ENCODE measurements at regions not wholly inside any gene's neighbourhood (a gene's known extent, or its start where the extent isn't known, plus 50 kb on each side); places are given as distances from the start of the nearest gene placed in this dataset.

- DNase-seq (ENCODE audit: low spot score) = no peak
- Histone ChIP-seq H3K27ac (no peak overlapping the region), H3K4me1 (no peaks in the 10 kb centered on the region), H3K36me3 (no peaks in the 10 kb centered on the region), H3K4me3 (no peak overlapping the region), H3K9me3 (no peaks in the 10 kb centered on the region), H3K27me3 (no peaks in the 10 kb centered on the region)
- no peak for TF ChIP-seq CTCF (IDR thresholded peaks at IDR 0.05)
Measured at GRCh38 chr2:7539077-7539476, 621.9 kb downstream of the RNF144A start.

GRCh38 chr2:7539760-7540159 is 622.5 kb downstream of the RNF144A start:
- Histone ChIP-seq H3K36me3 (no peaks in the 10 kb centered on the region), H3K27me3 (no peaks in the 10 kb centered on the region)
- DNase-seq (ENCODE audit: low spot score) = no peak

GRCh38 chr2:7552825-7553570 is 635.8 kb downstream of the RNF144A start:
- no peaks in the 10 kb centered on the region for H3K4me1 ChIP-seq
- no peak for DNase-seq (ENCODE audit: low spot score)
- no peak overlapping the region for H3K27ac ChIP-seq
- H3K36me3 ChIP-seq = no peaks in the 10 kb centered on the region
- no peak overlapping the region for H3K4me3 ChIP-seq
- H3K9me3 ChIP-seq = peaks cover 0 to 7% of the 10 kb centered on the region in 2 donors
- H3K27me3 ChIP-seq = no peaks in the 10 kb centered on the region
- no peak for TF ChIP-seq CTCF (IDR thresholded peaks at IDR 0.05)

More at GRCh38 chr2:7539760-7540159, 622.5 kb downstream of the RNF144A start:
- Histone ChIP-seq H3K9me3 (no peaks in the 10 kb centered on the region), H3K4me3 (no peak overlapping the region), H3K4me1 (no peaks in the 10 kb centered on the region), H3K27ac (no peak overlapping the region)
- TF ChIP-seq CTCF (IDR thresholded peaks at IDR 0.05) = no peak

GRCh38 chr2:7555260-7555659 is 638.0 kb downstream of the RNF144A start:
- Histone ChIP-seq H3K27me3 (no peaks in the 10 kb centered on the region), H3K27ac (no peak overlapping the region), H3K36me3 (no peaks in the 10 kb centered on the region), H3K4me1 (no peaks in the 10 kb centered on the region), H3K9me3 (no peaks in the 10 kb centered on the region), H3K4me3 (no peak overlapping the region)
- no peak for TF ChIP-seq CTCF (IDR thresholded peaks at IDR 0.05)
- no peak for DNase-seq (ENCODE audit: low spot score)

- DNase-seq (ENCODE audit: low spot score) = no peak
- H3K36me3 ChIP-seq = no peaks in the 10 kb centered on the region
- H3K27me3 ChIP-seq = no peaks in the 10 kb centered on the region
- no peaks in the 10 kb centered on the region for H3K9me3 ChIP-seq
- no peaks in the 10 kb centered on the region for H3K4me1 ChIP-seq
- no peak overlapping the region for H3K27ac ChIP-seq
- H3K4me3 ChIP-seq = no peak overlapping the region
- TF ChIP-seq CTCF (IDR thresholded peaks at IDR 0.05) = no peak
Measured at GRCh38 chr2:7557376-7557775, 640.2 kb downstream of the RNF144A start.

GRCh38 chr2:7559791-7560190 is 642.6 kb downstream of the RNF144A start:
- DNase-seq (ENCODE audit: low spot score) = no peak
- no peaks in the 10 kb centered on the region for H3K4me1 ChIP-seq
- H3K27ac ChIP-seq = no peak overlapping the region
- H3K27me3 ChIP-seq = no peaks in the 10 kb centered on the region
- no peak for TF ChIP-seq CTCF (IDR thresholded peaks at IDR 0.05)
- H3K9me3 ChIP-seq = no peaks in the 10 kb centered on the region
- H3K4me3 ChIP-seq = no peak overlapping the region
- no peaks in the 10 kb centered on the region for H3K36me3 ChIP-seq

Measured in right atrium auricular region (tissue), 2 donors.